H9 (cell line): ENCODE measurements at regions not wholly inside any gene's neighbourhood (a gene's known extent, or its start where the extent isn't known, plus 50 kb on each side); places are given as distances from the start of the nearest gene placed in this dataset.
"Not testable (repeated sequence)": the region's sequence is repeated elsewhere in the genome, so short reads cannot be mapped to it uniquely, and the experiment has no call there.

Experiments used
- DNase-seq: peaks from one replicate; pipeline ENCODE4 v3.0.0-alpha.2; 2017
- H2AFZ ChIP-seq: one replicate; pipeline ENCODE4 v1.6.1; 2013; ENCODE audit warnings: mild to moderate bottlenecking, low read length, control low read depth, moderate library complexity
- H2AK5ac ChIP-seq: 2 replicates; pipeline ENCODE4 v1.6.1; 2013; ENCODE audit warnings: low read length, control low read depth, mixed read lengths; ENCODE audit not compliant: insufficient read length
- H2BK120ac ChIP-seq: one replicate; pipeline ENCODE4 v1.6.1; 2013; ENCODE audit warnings: low read depth, mild to moderate bottlenecking, low read length, control low read depth, inconsistent platforms; ENCODE audit not compliant: poor library complexity, severe bottlenecking
- H2BK12ac ChIP-seq: 2 replicates; pipeline ENCODE4 v1.6.1; 2013; ENCODE audit warnings: low read length, control low read depth, mixed read lengths, low read depth; ENCODE audit not compliant: insufficient read length
- H2BK15ac ChIP-seq: 2 replicates; pipeline ENCODE4 v1.6.1; 2013; ENCODE audit warnings: low read depth, low read length, control low read depth
- H2BK20ac ChIP-seq: one replicate; pipeline ENCODE4 v1.6.1; 2013; ENCODE audit warnings: low read depth, mild to moderate bottlenecking, low read length, control low read depth, inconsistent platforms; ENCODE audit not compliant: poor library complexity, severe bottlenecking
- H2BK5ac ChIP-seq: 2 replicates; pipeline ENCODE4 v1.6.1; 2013; ENCODE audit warnings: low read length, control low read depth, mixed read lengths; ENCODE audit not compliant: insufficient read length
- H3K14ac ChIP-seq: 2 replicates; pipeline ENCODE4 v1.6.1; 2013; ENCODE audit warnings: low read length, control low read depth; ENCODE audit not compliant: insufficient read depth
- H3K18ac ChIP-seq: 2 replicates; pipeline ENCODE4 v1.6.1; 2013; ENCODE audit warnings: low read depth, mild to moderate bottlenecking, mixed read lengths, low read length, control low read depth; ENCODE audit not compliant: insufficient read length
- H3K23ac ChIP-seq: 2 replicates; pipeline ENCODE4 v1.6.1; 2013; ENCODE audit warnings: low read length, control low read depth, mixed read lengths, low read depth; ENCODE audit not compliant: insufficient read length
- H3K23me2 ChIP-seq: 2 replicates; pipeline ENCODE4 v1.6.1; 2013; ENCODE audit warnings: low read depth, mild to moderate bottlenecking, mixed read lengths, low read length, control low read depth; ENCODE audit not compliant: insufficient read length, poor library complexity, severe bottlenecking
- H3K27ac ChIP-seq: 2 replicates; pipeline ENCODE4 v1.5.1; 2013; ENCODE audit warnings: low read length, control low read depth, mixed read lengths, low read depth; ENCODE audit not compliant: insufficient read length
- H3K27me3 ChIP-seq: 2 replicates; pipeline ENCODE4 v1.6.1; 2013; ENCODE audit warnings: low read length, control low read depth, inconsistent platforms; ENCODE audit not compliant: insufficient read depth
- H3K4ac ChIP-seq: 2 replicates; pipeline ENCODE4 v1.6.1; 2013; ENCODE audit warnings: low read depth, mild to moderate bottlenecking, control low read depth, inconsistent platforms, low read length, moderate library complexity
- H3K4me1 ChIP-seq: 2 replicates; pipeline ENCODE4 v1.6.1; 2013; ENCODE audit warnings: low read length, control low read depth, inconsistent platforms; ENCODE audit not compliant: insufficient read depth
- H3K4me2 ChIP-seq: 2 replicates; pipeline ENCODE4 v1.6.1; 2013; ENCODE audit warnings: low read length, control low read depth, mixed read lengths; ENCODE audit not compliant: insufficient read length, insufficient read depth
- H3K56ac ChIP-seq: 2 replicates; pipeline ENCODE4 v1.6.1; 2013; ENCODE audit warnings: low read depth, mild to moderate bottlenecking, mixed read lengths, low read length, control low read depth; ENCODE audit not compliant: insufficient read length
- H3K79me1 ChIP-seq: 2 replicates; pipeline ENCODE4 v1.6.1; 2013; ENCODE audit warnings: low read depth, mild to moderate bottlenecking, moderate library complexity, low read length, control low read depth, inconsistent platforms; ENCODE audit not compliant: insufficient read depth, poor library complexity, severe bottlenecking
- H3K79me2 ChIP-seq: 2 replicates; pipeline ENCODE4 v1.6.1; 2013; ENCODE audit warnings: low read length, control low read depth, inconsistent platforms; ENCODE audit not compliant: insufficient read depth
- H3K9ac ChIP-seq: 2 replicates; pipeline ENCODE4 v1.6.1; 2013; ENCODE audit warnings: low read length, control low read depth, mixed read lengths; ENCODE audit not compliant: insufficient read length; ENCODE audit errors: extremely low read depth
- H3K9me3 ChIP-seq: one replicate; pipeline ENCODE4 v1.6.1; 2013; ENCODE audit warnings: low read depth, low read length, inconsistent platforms; ENCODE audit not compliant: control insufficient read depth
- H3T11ph ChIP-seq: one replicate; pipeline ENCODE4 v1.6.1; 2013; ENCODE audit warnings: mild to moderate bottlenecking, low read length, control low read depth, inconsistent platforms
- H4K20me1 ChIP-seq: one replicate; pipeline ENCODE4 v1.6.1; 2013; ENCODE audit not compliant: control insufficient read depth, insufficient read length, insufficient read depth
- H4K5ac ChIP-seq: 2 replicates; pipeline ENCODE4 v1.6.1; 2013; ENCODE audit warnings: low read depth, mild to moderate bottlenecking, mixed read lengths, low read length, control low read depth; ENCODE audit not compliant: insufficient read length
- H4K8ac ChIP-seq: replicated peaks from 2 replicates; pipeline ENCODE4 v1.6.1; 2013; ENCODE audit warnings: low read length, control low read depth, mixed read lengths, low read depth; ENCODE audit not compliant: insufficient read length
- H4K91ac ChIP-seq: 2 replicates; pipeline ENCODE4 v1.6.1; 2013; ENCODE audit warnings: low read depth, mild to moderate bottlenecking, moderate library complexity, mixed read lengths, low read length, control low read depth; ENCODE audit not compliant: insufficient read length
- H3K27ac Mint-ChIP-seq, 3 experiments: 2 replicates in 2 of 3; 3 replicates in 1 of 3; pipeline ENCODE4 v1.8.0; 2020 to 2021; ENCODE audit warnings: mixed read lengths in 3 of 3, mild to moderate bottlenecking in 1 of 3, moderate library complexity in 1 of 3
- H3K27me3 Mint-ChIP-seq: 2 replicates; pipeline ENCODE4 v1.8.0; 2021; ENCODE audit warnings: low read depth, mild to moderate bottlenecking, moderate library complexity, mixed read lengths
- H3K36me3 Mint-ChIP-seq, 3 experiments: 2 replicates in 2 of 3; 3 replicates in 1 of 3; pipeline ENCODE4 v1.8.0; 2020 to 2021; ENCODE audit warnings: low read depth in 3 of 3, mixed read lengths in 3 of 3; ENCODE audit not compliant: insufficient read depth in 1 of 3
- H3K4me1 Mint-ChIP-seq, 2 experiments: 2 replicates each; pipeline ENCODE4 v1.8.0; 2020; ENCODE audit warnings: mixed read lengths in 2 of 2
- H3K4me3 Mint-ChIP-seq, 2 experiments: 2 replicates in 1 of 2; 3 replicates in 1 of 2; pipeline ENCODE4 v1.8.0; 2020 to 2021; ENCODE audit warnings: mild to moderate bottlenecking in 2 of 2, mixed read lengths in 2 of 2, moderate library complexity in 1 of 2
- H3K9me3 Mint-ChIP-seq, 2 experiments: 2 replicates in 1 of 2; 3 replicates in 1 of 2; pipeline ENCODE4 v1.8.0; 2020; ENCODE audit warnings: mild to moderate bottlenecking in 2 of 2, mixed read lengths in 2 of 2, moderate library complexity in 1 of 2
- CTCF ChIP-seq: fragments of 200-600 bp; sonication (generic); conservative IDR thresholded peaks from 3 replicates; pipeline ENCODE4 v1.8.0; 2021; ENCODE audit warnings: antibody characterized with exemption, mild to moderate bottlenecking
- WGBS: extraction: QIAGEN DNeasy Blood & Tissue Kit; methylation state at CpG from one replicate; pipeline ENCODE4 v1.1.7; 2013; ENCODE audit warnings: missing lambda C conversion rate, low lambda C conversion rate, mixed read lengths; ENCODE audit not compliant: insufficient read length; ENCODE audit errors: extremely low coverage; 5-methylcytosine and 5-hydroxymethylcytosine counted together

- Histone ChIP-seq H3K9me3 (peaks cover 4% of the 10 kb centered on the region), H4K5ac (no peak overlapping the region), H3K79me2 (no peaks in the 10 kb centered on the region), H3K4ac (no peak overlapping the region), H2AFZ (no peak overlapping the region), H2BK12ac (no peak overlapping the region), H2AK5ac (no peak overlapping the region), H3K23ac (no peak overlapping the region), H3K14ac (no peak overlapping the region), H2BK5ac (no peak overlapping the region), H2BK15ac (no peak overlapping the region), H3K23me2 (no peaks in the 10 kb centered on the region), H4K8ac (no peak overlapping the region), H3K27me3 (no peaks in the 10 kb centered on the region), H3K27ac (no peak overlapping the region), H3K79me1 (no peaks in the 10 kb centered on the region), H4K20me1 (no peaks in the 10 kb centered on the region), H3K18ac (no peak overlapping the region), H3K4me2 (no peak overlapping the region), H2BK120ac (no peak overlapping the region), H3K56ac (no peak overlapping the region), H2BK20ac (no peak overlapping the region), H3K4me1 (no peaks in the 10 kb centered on the region), H3T11ph (no peak overlapping the region), H4K91ac (no peak overlapping the region), H3K9ac (no peak overlapping the region)
- WGBS = no CpG with 5 or more reads among the region's 6 CpGs
- no peaks in the 10 kb centered on the region for H3K27me3 Mint-ChIP-seq
- peaks cover 21 to 37% of the 10 kb centered on the region in 2 experiments for H3K9me3 Mint-ChIP-seq
- no peak for DNase-seq
- TF ChIP-seq CTCF = no peak
- H3K4me3 Mint-ChIP-seq = no peak overlapping the region
- H3K27ac Mint-ChIP-seq = peak overlapping the region in 1 of 3 experiments; percentile 20; a peak in 2 of 7 replicates
- 0 out of 4 replicates have a peak, but pooled peaks cover 0 to 2% of the 10 kb centered on the region in 2 experiments for H3K4me1 Mint-ChIP-seq
- peaks cover 6 to 18% (median 17%) of the 10 kb centered on the region in 3 experiments; a peak in 6 of 7 replicates for H3K36me3 Mint-ChIP-seq
Observed at GRCh38 chr4:52408471-52408870, 250.6 kb downstream of the USP46 start.

DNA sequence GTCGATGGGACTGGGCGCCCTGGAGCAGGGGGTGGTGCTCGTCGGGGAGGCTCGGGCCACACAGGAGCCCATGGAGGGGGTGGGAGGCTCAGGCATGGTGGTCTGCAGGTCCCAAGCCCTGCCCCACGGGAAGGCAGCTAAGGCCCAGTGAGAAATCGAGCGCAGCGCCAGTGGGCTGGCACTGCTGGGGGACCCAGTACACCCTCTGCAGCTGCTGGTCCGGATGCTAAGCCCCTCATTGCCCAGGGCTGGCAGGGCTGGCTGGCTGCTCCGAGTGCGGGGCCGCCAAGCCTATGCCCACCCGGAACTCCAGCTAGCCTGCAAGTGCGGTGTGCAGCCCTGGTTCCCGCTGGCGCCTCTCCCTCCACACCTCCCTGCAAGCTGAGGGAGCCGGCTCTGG lies 249.3 kb downstream of the USP46 start:
- H3K27ac ChIP-seq, H3K4me1 ChIP-seq, H3K4me1 Mint-ChIP-seq, H4K8ac ChIP-seq, H4K91ac ChIP-seq, H2BK120ac ChIP-seq, H3K79me1 ChIP-seq, H4K20me1 ChIP-seq, H2AFZ ChIP-seq, H3K27ac Mint-ChIP-seq, H3K4me3 Mint-ChIP-seq, H3K23ac ChIP-seq, H3K9me3 ChIP-seq, H3T11ph ChIP-seq, H3K27me3 Mint-ChIP-seq, H2BK15ac ChIP-seq, H3K4me2 ChIP-seq, H3K27me3 ChIP-seq, H3K79me2 ChIP-seq, H2AK5ac ChIP-seq, H3K23me2 ChIP-seq, H3K9ac ChIP-seq, H3K18ac ChIP-seq, H4K5ac ChIP-seq, H3K56ac ChIP-seq, H3K14ac ChIP-seq, H2BK20ac ChIP-seq, DNase-seq, H2BK12ac ChIP-seq, H2BK5ac ChIP-seq, H3K4ac ChIP-seq: not testable (repeated sequence)
- Mint-ChIP-seq H3K36me3 (peaks cover 6 to 18% (median 17%) of the 10 kb centered on the region in 3 experiments; a peak in 6 of 7 replicates), H3K9me3 (peaks cover 21 to 37% of the 10 kb centered on the region in 2 experiments)
- no CpG with 5 or more reads among the region's 18 CpGs for WGBS
